ENCODE measurements at regions not wholly inside any gene's neighbourhood (a gene's known extent, or its start where the extent isn't known, plus 50 kb on each side); places are given as distances from the start of the nearest gene placed in this dataset.

DNA sequence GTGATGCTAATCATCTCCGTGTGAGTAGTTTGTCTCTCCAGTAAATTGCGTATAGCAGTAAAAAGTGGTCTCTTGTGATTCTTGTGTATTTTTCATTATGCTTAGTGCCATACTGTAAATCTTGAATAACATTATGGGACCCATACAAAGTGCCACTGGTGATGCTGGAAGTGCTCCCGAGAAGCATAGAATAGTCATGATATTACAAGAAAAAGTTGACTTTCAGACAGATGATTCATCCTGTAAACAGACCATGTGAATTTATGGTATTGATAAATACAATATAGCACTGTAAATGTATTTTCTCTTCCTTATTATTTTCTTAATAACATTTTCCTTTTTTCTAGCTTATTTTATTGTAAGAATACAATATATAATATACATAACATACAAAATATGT lies 74.6 kb upstream of the CDK6 start:
- Histone ChIP-seq H4K20me1 (ENCODE audit: insufficient read depth, low read length) (no peaks in the 10 kb centered on the region), H3K4me1 (ENCODE audit: control insufficient read depth in 1 of 2, insufficient read depth in 2 of 2, low read length in 2 of 2) (no peaks in the 10 kb centered on the region), H3K36me3 (replicated peaks in 1 of 2; ENCODE audit: control insufficient read depth in 1 of 2, insufficient read depth in 2 of 2, low read length in 2 of 2) (no peaks in the 10 kb centered on the region), H3K9me3 (replicated peaks in 1 of 2; ENCODE audit: control insufficient read depth in 1 of 2, insufficient read depth in 1 of 2, low read length in 2 of 2) (no peaks in the 10 kb centered on the region), H3K79me2 (ENCODE audit: insufficient read depth, low read length) (no peaks in the 10 kb centered on the region), H3K9ac (ENCODE audit: insufficient read depth, low read length, poor library complexity, severe bottlenecking) (no peak overlapping the region), H3K4me2 (replicated peaks; ENCODE audit: extremely low read depth, low read length, poor library complexity, severe bottlenecking) (no peak overlapping the region), H3K4me3 (replicated peaks in 1 of 3; ENCODE audit: low read depth in 2 of 3, low read length in 3 of 3) (no peak overlapping the region), H2AFZ (ENCODE audit: insufficient read depth, low read depth, low read length, poor library complexity, severe bottlenecking) (no peak overlapping the region), H3K27me3 (ENCODE audit: control insufficient read depth in 2 of 2, insufficient read depth in 2 of 2, low read length in 2 of 2) (no peaks in the 10 kb centered on the region), H3K27ac (ENCODE audit: low read depth in 1 of 2, low read length in 2 of 2) (no peak overlapping the region)
- Mint-ChIP-seq H3K36me3 (no peaks in the 10 kb centered on the region), H3K9me3 (peaks cover 0 to 3% (median 0%) of the 10 kb centered on the region in 7 donors), H3K27me3 (ENCODE audit: low read depth in 3 of 3) (peaks cover 0 to 2% (median 0%) of the 10 kb centered on the region in 3 donors), H3K27ac (no peak overlapping the region), H3K4me1 (no peaks in the 10 kb centered on the region), H3K4me3 (no peak overlapping the region)
- DNase-seq: no peak
- WGBS (ENCODE audit: insufficient coverage): no CpG with 5 or more reads among the region's 3 CpGs
- intact Hi-C loops (cut with micrococcal nuclease): no loop called here
- TF ChIP-seq, protein P1, sequence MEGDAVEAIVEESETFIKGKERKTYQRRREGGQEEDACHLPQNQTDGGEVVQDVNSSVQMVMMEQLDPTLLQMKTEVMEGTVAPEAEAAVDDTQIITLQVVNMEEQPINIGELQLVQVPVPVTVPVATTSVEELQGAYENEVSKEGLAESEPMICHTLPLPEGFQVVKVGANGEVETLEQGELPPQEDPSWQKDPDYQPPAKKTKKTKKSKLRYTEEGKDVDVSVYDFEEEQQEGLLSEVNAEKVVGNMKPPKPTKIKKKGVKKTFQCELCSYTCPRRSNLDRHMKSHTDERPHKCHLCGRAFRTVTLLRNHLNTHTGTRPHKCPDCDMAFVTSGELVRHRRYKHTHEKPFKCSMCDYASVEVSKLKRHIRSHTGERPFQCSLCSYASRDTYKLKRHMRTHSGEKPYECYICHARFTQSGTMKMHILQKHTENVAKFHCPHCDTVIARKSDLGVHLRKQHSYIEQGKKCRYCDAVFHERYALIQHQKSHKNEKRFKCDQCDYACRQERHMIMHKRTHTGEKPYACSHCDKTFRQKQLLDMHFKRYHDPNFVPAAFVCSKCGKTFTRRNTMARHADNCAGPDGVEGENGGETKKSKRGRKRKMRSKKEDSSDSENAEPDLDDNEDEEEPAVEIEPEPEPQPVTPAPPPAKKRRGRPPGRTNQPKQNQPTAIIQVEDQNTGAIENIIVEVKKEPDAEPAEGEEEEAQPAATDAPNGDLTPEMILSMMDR (IDR thresholded peaks at IDR 0.05): no peak

DNA sequence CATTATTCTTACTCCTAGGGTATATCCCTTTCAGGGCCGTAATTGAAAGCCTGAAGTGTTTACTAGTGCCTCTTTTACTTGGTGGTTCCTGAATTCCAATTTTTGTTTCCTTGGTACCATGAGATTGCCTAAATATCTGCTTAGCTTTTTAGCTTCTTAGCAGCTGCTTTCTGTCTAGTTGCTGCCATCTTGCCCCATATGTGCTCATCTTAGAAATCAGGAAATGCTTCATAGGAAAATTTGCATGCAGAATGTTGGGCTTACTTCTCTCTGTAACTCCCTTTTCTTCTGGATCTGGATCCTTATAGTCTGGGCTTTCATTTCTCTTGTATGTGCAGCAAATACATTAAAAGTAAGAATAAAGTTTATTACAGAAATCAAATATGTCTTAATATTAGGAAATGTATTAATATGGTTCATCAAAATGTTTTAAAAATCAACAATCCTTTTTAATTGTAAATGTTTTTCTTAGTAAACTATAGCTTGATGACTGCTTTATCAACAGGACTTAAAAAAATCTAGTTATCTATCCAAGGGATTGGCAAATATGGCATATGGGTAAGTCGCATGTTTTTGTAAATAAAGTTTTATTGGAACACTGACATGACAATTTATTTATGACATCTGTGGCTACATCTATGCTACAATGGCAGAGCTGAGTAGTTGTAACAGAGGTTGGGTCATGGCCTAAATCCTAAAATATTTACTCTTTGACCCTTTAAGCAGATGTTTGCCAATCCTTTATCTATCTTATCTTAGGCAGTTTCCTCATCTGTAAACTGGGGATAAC lies 73.5 kb upstream of the CDK6 start:
- Histone ChIP-seq H3K9ac (ENCODE audit: insufficient read depth, low read length, poor library complexity, severe bottlenecking) (no peak overlapping the region), H3K79me2 (ENCODE audit: insufficient read depth, low read length) (no peaks in the 10 kb centered on the region), H3K4me1 (ENCODE audit: control insufficient read depth in 1 of 2, insufficient read depth in 2 of 2, low read length in 2 of 2) (peaks cover 0 to 3% of the 10 kb centered on the region in 2 donors), H3K27ac (ENCODE audit: low read depth in 1 of 2, low read length in 2 of 2) (no peak overlapping the region), H2AFZ (ENCODE audit: insufficient read depth, low read depth, low read length, poor library complexity, severe bottlenecking) (no peak overlapping the region), H3K4me3 (replicated peaks in 1 of 3; ENCODE audit: low read depth in 2 of 3, low read length in 3 of 3) (no peak overlapping the region), H3K36me3 (replicated peaks in 1 of 2; ENCODE audit: control insufficient read depth in 1 of 2, insufficient read depth in 2 of 2, low read length in 2 of 2) (no peaks in the 10 kb centered on the region), H3K27me3 (ENCODE audit: control insufficient read depth in 2 of 2, insufficient read depth in 2 of 2, low read length in 2 of 2) (no peaks in the 10 kb centered on the region), H4K20me1 (ENCODE audit: insufficient read depth, low read length) (no peaks in the 10 kb centered on the region), H3K4me2 (replicated peaks; ENCODE audit: extremely low read depth, low read length, poor library complexity, severe bottlenecking) (no peak overlapping the region), H3K9me3 (replicated peaks in 1 of 2; ENCODE audit: control insufficient read depth in 1 of 2, insufficient read depth in 1 of 2, low read length in 2 of 2) (no peaks in the 10 kb centered on the region)
- DNase-seq: no peak
- TF ChIP-seq, protein P1 (IDR thresholded peaks at IDR 0.05): no peak
- Mint-ChIP-seq H3K4me3 (no peak overlapping the region), H3K36me3 (no peaks in the 10 kb centered on the region), H3K27ac (no peak overlapping the region), H3K4me1 (peaks cover under 1% of the 10 kb centered on the region), H3K27me3 (ENCODE audit: low read depth in 3 of 3) (peaks cover 0 to 2% (median 0%) of the 10 kb centered on the region in 3 donors), H3K9me3 (peaks cover 0 to 4% (median 0%) of the 10 kb centered on the region in 7 donors)
- WGBS (ENCODE audit: insufficient coverage): no CpG with 5 or more reads among the region's 2 CpGs
- intact Hi-C loops (cut with micrococcal nuclease): no loop called here

Data from CD14-positive monocyte (primary cell).